ENCODE measurements at regions not wholly inside any gene's neighbourhood (a gene's known extent, or its start where the extent isn't known, plus 50 kb on each side); places are given as distances from the start of the nearest gene placed in this dataset.

GRCh38 chr10:53177468-53177867, 404.9 kb upstream of the MBL2 start:
- TF ChIP-seq CTCF (IDR thresholded peaks at IDR 0.05): no peak
- no peak for TF ChIP-seq ZFX (IDR thresholded peaks at IDR 0.05; ENCODE audit: borderline replicate concordance)

Measured in 22Rv1 (cell line).